HG03521 (cell line): ENCODE measurements at regions not wholly inside any gene's neighbourhood (a gene's known extent, or its start where the extent isn't known, plus 50 kb on each side); places are given as distances from the start of the nearest gene placed in this dataset.

ENCODE experiments used
- ATAC-seq: cut with Tn5 transposase; IDR thresholded peaks from one replicate; pipeline ENCODE4 v1.9.1; 2021; ENCODE audit warnings: mild to moderate bottlenecking, moderate library complexity; ENCODE audit not compliant: unreplicated experiment

DNA sequence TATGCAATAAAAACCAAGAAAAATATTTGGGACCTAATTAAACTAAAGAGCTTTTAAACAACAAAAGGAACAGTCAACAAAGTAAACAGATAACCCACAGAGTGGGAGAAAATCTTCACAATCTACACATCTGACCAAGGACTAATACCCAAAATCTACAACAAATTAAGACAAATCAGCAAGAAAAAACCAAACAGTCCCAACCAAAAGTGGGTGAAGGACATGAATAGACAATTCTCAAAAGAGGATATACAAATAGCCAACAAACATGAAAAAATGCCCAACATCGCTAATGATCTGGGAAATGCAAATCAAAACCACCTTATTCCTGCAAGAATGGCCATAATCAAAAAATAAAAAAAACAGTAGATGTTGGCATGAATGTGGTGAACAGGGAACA, 250.1 kb downstream of the C1D start:
- ATAC-seq = no peak

DNA sequence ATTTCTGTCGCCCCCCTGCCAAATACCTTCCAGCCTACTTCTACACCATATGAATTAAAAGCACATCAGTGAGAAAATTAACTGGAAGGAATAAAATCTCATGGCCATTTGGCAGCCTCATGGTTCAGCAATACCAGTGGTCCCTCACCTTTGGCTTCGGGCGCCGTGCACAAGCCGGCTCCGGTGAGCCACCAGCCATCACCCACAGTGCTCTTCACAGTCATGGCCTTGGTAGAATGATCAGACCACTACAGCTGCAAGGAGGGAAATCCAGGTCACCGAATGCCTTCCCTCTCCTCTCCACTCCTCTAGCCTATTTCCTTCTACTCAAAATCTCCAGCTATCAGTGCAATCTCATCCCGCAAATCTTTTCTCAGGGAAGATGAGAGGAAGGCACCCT, 239.1 kb downstream of the C1D start:
- no peak for ATAC-seq

DNA sequence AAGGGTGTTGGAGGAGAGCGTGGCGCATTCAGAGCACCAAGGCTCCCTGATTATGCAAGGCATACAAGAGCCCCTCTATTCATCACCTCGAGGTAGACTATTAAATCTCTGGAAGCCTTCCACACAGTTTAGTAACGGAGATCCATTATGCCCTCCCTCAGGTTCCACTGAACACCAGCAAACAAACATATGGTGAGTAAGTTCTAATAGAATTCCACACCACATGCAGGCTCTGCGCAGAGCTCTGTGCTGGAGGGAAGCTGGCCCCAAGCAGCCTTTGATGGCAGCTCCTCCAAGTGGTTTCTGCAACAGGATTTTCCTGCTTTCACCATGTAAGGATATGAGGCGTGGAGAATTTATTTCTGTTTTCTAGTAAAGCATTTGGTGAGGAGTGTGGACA, 238.6 kb downstream of the C1D start:
- no peak for ATAC-seq

DNA sequence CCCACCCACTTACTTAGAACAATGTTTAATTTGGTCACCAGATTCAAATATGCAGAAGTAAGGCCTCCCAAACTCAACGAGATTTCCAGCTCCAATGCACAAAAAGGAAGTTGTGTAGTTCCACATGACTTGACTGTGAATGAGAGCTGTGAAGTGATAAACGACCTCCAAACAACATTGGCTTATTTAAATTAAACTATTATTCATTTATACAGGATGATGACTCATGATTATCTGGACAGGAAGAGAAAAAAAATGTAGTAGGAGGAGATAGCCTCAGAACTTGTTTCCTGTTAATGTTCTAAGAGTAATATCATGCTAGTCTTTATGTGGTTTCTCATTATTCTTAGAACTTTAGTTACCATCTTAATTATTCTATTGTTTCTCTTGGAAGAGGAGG, 237.3 kb downstream of the C1D start:
- ATAC-seq = no peak

DNA sequence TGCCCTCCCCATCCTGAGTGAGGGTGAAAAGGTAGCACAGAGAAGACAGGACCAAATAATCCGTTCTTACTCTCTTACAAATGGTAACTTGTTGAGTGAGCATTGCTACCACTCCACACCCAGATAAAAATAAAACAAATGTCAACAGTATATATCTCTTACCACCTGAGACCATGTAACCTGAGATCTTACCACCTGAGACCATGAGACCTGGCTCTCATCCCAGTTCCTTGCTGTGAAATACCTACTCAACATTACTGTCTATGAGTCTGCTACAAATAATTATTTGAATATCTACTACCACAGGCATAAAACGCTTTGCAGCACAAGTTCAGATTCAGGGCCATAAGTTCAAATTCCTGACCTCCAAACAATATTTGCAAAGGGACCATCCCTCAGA, 234.7 kb downstream of the C1D start:
- no peak for ATAC-seq

DNA sequence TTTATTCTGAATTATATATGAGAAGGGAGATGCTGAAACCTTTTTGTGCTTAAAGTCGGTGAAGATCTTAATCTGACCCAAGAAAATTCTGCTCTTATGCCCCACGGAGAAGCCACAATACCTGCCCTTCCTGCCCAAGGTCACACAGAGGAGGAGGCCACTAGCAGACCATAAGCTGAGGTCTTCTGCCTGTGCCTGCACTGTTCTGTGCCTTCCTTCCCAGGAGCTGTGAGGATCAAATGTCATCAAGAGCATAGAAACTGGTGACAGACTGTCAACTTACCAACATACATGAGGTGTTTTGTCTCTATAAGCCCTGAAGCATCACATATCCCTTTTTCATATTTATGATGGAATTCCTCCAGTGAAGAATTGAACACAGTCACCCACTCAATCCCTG, 233.3 kb downstream of the C1D start:
- ATAC-seq = no peak

DNA sequence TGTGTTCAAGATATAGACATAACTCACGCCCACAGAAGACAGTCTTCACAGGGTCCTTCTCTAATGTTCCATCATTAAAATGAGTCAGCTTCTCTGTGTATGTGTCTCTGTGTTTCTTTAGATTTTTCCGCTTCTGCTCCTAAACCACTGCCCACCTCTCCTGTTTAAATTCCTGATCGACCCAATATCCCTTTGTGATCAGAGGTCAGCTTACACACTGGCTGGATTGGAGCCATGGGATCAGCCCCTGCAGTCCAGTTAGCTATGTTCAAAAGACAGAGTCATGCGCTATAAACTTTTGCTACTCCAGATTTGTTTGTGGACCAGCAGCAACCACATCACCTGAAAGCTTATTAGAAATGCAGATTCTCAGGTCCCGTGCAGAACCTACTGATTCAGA, 229.2 kb downstream of the C1D start:
- ATAC-seq = no peak

DNA sequence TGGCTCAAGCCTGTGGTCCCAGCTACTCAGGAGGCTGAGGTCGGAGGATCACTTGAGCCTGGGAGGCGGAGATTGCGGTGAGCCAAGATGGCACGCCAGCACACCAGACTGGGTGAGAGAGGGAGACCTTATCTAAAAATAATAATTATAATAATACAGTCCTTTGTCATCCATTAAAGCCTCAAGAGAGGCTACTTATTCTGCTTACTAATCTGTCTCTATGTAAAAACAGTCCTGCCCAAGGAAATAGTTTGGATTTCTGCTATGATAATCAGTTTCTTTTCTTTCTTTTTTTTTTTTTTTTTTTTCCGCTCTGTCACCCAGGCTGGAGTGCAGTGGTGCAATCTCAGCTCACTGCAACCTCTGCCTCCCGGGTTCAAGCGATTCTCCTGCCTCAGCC, 228.3 kb downstream of the C1D start:
- ATAC-seq = no peak

DNA sequence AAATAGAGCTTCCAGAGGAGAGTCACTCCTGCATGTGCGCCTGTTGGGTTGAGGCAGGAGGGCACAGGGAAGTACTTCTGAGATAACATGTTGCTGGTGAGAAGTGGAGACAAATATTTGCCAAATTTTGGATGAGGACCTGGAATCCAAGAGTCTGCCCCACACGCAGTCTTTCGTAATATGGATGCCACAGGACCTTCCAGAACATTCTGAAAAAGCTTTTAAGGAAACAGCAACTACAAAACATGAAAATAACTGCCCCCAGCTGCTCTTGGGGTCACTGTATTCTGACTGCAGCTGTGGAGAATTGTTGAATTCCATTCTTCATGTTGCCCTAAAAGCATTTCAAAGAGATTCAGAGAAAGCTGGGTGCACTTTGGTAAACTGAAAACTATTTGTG, 227.5 kb downstream of the C1D start:
- ATAC-seq = no peak

DNA sequence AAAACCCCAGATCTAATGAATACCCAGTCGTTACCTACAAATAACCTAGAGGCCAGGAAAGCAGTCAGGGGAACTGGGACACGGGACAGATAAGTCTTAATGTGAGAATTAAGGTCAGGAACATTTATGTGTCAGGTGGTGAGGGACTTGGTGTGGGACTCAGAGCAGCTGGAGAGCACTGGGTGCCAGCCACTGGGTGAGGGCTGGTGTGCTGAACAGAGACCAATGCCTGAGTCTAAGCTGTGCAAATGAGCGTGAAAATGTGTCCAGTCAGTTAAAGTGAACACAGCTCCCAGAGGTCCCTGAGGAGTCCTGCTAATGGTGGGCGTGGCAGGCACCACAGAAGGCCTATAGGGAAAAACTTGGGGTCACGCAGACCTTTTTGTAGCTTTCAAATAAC, 225.9 kb downstream of the C1D start:
- no peak for ATAC-seq

DNA sequence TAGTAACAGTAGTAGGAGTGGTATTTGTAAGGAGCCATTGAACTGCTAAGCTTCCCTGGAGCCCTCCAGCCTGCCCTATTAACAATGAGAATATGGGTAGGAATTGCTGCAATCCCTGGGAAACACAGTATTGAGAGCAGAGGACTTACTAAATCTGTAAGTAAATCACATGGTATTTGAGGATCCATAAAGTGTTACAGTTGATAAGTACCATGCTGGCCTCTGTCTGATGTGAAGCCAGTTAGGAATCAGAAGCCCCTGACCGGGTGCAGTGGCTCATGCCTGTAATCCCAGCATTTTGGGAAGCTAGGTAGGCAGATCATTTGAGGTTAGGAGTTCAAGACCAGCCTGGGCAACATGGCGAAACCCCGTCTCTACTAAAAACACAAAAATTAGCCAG, 224.6 kb downstream of the C1D start:
- ATAC-seq = no peak

DNA sequence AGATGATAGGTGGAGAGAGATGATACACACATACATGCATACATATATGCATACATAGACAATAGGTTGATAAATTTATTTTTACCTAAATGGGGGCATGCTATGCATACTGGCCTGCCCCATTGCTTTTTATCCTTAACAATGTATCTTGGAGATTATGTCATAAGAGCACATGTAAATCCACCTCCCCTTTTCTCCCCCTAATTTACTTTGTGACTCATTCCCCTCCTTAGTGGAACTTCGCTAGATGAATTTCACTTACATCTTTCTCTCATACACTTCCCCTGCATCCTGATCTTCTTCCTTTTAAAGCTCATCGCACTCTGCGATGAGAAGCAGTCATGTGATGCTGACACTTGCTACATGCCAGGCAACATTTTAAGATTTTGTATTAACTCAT, 223.6 kb downstream of the C1D start:
- ATAC-seq = no peak

DNA sequence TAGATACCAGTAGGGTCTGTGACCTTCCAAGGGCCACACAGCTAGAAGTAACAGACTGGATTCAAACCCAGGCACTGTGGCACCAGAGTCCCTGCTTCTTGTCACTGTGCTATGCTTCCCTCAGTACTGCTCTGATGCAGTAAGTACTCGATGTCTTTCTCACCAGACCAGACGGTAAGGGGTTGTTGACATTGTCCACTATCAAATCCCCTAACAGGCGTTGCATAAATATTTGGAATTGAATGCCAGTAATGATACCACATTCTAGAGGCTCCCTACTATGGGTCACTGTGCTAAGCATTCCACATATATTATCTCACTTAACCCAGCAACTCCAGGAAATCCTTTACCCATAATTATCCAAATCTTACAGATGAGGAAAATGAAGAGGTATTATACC, 223.1 kb downstream of the C1D start:
- ATAC-seq = no peak

DNA sequence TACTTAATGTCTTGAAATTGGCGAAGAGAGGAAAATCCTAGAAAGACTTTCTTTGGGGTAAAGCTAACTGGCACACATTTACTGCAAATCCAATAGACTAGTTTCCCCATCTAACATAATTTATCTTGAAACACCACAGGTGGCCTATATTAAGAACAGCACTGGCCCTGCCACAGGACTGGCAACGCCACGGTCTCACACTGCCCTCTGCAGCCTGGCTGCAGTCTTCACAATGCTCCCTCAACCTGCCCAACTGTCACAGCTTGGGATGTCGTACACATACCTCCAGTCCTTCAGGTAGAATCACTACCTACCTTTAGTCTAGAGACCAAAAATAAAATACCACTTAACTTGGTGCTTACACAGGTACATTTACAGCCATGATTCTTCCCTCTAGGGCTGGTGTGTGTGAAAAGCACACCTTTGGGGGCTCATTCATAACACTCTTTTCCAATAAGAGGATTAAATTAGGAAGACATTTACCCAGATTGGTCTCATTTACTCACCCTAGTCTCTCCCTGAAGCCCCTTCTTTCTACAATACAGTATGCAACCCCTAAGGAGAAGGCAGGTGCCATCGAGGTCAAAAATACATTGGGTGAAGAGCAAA, 222.2 kb downstream of the C1D start:
- peak; percentile 81 for ATAC-seq

DNA sequence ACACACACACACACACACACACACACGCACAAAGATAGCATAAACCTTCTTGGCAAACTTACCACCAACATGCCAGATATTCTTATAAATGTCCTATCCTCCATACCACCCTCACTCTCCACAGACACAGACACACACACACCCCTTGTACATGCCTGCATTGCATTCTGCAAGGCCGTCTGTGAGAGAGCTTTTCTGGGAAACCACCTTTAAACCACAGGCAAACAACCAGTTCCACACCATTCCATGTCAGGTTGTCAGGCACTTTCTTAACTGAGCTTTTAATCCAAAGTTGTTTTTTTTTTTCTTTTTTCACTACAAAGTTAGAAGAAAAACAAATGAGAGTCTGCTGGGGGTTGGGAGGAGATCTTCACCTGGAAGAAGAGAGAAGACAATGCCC, 221.1 kb downstream of the C1D start:
- no peak for ATAC-seq

DNA sequence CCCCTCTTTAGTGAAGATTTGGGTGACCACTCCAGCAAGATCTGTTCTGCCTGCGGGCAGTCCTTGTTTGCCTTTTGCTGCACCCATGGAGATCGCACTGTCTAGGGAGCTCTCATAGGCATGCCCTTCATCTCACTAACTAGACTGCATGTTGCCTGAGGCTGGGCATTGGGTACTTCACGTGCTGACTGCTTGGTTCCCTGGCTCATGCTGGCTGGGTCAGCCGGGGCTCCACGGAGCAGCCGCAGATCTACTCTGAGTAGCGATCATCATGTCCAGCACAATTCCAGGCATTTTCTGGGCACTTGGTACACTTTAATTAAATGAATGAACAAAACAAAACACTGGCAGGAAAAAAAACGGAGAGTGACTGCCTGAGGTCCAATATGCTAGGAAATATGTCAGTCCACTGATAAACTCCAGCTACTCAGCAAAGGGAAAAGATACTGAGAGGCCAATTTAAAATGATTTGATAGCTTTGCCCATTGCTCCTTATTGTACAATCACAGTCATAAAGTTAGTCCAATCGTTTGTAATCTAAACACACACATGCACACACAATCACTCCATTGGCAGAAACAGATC, 220.3 kb downstream of the C1D start:
- ATAC-seq = no peak

DNA sequence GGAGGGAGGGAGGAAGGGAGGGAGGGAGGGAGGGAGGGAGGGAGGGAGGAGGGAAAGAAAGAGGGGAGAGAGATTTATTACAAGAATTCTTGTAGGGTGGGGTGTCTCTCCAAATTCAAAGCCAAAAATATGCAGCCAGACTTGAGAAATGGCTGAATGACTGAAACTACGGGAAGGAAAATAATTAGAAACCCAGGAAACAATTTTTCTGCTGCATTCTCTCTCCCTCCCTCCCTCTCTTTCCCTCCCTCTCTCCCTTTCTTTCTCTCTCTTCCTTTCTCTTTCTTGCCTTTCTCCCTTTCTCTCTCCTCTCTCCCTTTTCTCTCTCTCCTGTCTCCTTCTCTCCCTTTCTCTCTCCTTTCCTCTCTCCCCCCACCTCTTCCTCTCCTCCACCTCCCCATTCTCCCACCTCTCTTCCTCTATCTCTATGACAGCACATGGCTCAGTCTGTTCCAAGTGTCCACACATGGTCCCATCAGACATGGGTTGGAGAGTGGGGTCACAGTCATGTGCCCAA, 218.7 kb downstream of the C1D start:
- ATAC-seq = no peak

DNA sequence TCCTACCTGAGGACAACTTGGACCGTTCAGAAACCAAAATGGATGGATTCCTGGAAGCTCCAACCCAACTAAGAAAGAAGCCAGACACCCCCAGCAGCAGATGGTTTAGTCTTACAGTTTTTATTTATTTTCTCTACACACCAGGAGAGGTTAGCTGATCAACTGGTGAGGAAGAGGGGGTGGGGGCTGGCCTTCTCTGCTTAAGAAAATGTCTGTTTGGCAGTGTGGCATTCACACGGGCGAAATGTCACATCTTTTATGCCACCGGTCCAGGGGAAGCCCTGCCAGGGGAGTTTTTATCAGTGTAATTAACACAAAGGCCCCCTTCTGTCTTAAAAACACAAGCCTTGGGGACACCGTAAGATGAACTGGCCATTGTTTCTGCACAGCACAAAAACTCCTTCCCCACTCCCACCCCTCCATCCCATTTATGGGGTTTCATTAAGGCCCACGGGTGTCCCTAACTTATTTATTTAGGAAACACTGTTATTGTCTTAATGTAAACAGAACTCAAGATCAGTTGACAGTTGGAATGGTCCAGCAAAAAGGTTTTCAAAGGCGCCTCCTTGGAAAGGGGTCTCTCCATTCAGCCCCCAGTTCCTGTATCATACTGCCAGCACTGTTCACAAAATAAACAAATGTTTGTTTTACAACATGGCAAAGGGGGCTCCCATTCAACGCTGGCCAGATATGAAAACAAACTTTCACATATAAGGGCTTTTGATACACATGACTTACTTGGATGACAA, 217.0 kb downstream of the C1D start:
- ATAC-seq = no peak

DNA sequence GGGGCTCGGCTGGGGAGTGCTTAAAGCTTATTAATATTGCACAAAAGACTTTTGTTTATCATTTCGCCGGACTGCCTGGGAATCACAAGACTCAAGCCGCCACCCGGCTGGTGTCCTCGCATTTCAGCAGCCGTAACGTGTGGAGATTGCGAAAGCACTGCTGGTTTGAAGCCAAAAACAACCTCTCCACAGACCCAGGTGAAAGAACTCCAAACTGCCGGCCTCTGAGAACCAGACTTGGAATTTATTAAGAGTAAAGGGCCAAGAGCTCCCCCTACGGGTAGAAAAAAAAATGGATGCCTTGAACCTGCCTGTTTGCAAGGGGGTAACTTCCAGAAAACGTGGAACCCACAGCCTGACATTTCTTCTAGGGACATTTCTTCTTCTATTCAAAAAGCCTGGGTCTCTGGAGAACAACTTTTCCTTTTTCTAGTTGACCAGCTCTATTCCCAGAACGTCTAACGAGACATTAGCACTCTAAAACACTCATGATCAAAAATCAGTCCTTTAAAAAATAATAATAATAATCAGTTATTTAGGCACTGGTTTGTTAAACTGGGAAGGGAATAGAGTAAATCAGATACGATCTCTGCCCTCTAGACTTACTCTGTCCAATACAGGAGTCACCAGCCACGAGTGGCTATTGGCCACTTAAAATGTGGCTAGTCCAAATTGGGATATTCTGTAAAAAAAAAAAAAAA, 216.3 kb downstream of the C1D start:
- no peak for ATAC-seq

DNA sequence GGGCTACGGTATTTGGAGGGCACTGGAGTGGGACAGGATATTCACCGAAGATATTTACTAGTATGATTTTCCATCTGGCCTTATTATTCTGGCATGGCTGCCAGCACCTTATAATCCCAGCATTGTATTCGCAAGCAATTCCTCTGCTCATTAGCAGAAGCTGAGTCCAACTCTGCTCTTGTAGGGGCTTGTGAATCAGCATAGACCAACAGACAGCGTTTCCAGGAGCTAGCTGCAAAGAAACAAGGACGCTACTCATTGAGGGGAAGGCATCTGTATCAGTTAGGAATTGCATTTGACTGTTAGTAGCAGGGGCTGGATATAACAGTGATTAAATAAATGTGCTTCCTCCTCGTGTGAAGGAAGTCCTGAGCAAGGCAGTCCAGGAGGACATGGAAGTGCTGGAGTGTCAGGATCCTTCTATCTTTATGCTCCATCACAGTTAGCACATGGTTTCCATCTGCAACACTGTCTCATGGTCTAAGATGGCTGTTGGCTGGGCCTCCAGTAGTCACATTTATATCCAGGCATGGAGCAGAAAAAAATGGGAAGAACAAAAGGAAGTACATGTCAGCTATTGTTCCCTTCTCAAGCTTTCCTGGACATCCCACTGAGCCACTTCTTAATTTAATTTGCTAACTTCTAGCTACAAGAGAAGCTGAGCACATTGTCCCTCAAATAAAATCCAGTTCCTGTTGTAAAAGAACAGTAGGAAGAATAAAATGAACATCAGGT, 214.1 kb downstream of the C1D start:
- ATAC-seq = no peak

DNA sequence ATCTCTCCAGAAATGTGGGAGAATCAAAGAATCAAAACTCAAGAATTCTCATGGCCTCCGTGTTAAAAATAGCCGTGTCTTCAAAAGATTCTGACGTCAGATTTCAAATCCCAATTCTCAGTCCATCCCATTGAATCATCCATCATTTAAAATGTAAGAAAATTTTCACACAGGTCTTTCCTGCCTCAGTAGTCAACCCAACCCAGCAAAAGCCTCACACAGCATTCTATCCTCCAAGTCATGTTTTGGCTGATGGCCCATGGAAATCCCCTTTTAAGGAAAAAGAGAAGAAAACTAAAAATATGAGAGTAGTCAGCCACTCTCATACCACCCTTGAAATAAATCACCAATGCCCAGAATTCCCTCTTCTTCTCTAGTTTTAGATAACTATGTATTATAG, 211.8 kb downstream of the C1D start:
- ATAC-seq = no peak
